AG09319 (cell line): ENCODE measurements at regions not wholly inside any gene's neighbourhood (a gene's known extent, or its start where the extent isn't known, plus 50 kb on each side); places are given as distances from the start of the nearest gene placed in this dataset.

Source experiments
- DNase-seq: peaks from one replicate; pipeline ENCODE4 v3.0.0-alpha.2; 2010; ENCODE audit warnings: low read depth; ENCODE audit errors: extremely low read depth
- TF ChIP-seq, protein P1 (sequence below): IDR thresholded peaks from 2 replicates; pipeline ENCODE4 v1.5.1; 2011; ENCODE audit warnings: low read depth, mild to moderate bottlenecking, inconsistent platforms, low read length, moderate library complexity

DNA sequence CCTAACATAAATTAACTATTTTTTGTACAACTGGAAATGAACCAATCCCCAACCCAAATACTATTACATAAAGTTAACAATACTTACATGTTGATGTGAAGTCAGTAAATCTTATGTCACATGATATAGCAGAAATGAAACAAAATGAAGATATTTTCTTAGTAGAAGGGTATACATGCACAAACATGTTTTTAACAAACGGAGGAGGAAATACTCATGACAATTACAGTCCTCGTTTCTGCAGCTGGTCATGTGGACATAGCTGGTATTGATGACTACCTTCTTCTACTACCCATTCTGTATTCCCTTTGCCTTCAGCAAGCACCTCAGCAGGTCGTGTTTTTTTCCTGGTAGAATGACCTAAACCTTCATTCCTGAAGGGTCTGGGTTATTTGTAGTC is 252.3 kb downstream of the HTR7 start:
- DNase-seq = no peak
- TF ChIP-seq, protein P1, sequence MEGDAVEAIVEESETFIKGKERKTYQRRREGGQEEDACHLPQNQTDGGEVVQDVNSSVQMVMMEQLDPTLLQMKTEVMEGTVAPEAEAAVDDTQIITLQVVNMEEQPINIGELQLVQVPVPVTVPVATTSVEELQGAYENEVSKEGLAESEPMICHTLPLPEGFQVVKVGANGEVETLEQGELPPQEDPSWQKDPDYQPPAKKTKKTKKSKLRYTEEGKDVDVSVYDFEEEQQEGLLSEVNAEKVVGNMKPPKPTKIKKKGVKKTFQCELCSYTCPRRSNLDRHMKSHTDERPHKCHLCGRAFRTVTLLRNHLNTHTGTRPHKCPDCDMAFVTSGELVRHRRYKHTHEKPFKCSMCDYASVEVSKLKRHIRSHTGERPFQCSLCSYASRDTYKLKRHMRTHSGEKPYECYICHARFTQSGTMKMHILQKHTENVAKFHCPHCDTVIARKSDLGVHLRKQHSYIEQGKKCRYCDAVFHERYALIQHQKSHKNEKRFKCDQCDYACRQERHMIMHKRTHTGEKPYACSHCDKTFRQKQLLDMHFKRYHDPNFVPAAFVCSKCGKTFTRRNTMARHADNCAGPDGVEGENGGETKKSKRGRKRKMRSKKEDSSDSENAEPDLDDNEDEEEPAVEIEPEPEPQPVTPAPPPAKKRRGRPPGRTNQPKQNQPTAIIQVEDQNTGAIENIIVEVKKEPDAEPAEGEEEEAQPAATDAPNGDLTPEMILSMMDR = no peak

DNA sequence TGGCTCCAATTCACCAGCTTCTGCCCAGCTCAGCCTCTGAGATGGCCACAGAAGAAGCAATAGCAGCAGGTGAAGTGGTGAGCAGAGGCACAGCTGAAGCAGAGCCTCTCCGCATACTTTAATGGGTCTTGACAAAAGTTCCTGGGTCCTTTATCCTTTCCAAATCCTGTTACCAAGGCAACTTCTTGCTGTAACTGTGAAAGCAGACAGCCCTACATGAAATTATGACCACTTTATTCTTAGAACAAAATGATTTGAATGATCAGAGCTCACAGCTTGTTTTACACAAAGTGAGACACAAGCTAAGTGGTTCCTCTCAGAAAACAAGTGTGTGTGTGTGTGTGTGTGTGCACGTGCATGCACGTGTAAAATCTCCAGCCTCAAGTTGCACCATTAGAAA is 245.6 kb downstream of the HTR7 start:
- DNase-seq = no peak
- TF ChIP-seq, protein P1 = no peak

DNA sequence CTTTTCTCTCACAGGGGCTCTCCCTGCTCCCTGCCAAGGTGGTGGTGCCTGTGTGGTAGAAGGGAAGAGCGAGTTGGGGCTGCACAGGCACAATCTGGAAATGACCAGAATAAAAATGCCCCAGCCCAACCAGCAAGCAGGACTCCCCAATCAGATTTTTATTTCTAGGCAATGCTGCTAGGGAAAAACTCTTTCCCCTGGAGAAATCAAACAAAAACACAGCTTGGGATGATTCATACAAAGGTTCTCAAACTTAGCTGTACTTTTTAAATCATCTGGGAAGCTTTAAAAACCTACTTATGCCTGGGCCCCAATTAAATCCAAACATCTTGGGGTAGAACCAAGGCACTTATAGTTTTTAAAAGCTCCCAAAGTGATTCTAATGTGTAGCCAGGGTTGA is 243.2 kb downstream of the HTR7 start:
- TF ChIP-seq, protein P1 = no peak
- no peak for DNase-seq

DNA sequence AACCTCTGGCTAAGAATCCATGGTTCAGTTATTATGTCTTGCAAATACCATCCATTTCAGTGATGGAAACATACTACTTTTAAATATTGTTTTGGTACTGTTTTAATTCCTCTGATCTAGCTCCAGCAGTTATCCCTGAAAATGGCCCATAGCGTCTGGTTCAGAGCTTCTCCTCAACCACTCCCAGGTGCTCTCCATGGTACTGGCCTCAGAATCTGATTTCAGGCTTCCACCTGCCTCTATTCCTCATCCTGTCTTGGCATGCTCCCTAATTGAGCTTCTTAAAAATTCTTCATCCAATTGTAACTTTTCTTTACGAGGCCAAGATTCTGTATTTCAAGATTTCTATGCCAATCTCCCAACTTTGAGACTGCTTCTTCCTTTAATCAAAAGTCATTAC is 236.3 kb downstream of the HTR7 start:
- DNase-seq = no peak
- TF ChIP-seq, protein P1 = no peak

DNA sequence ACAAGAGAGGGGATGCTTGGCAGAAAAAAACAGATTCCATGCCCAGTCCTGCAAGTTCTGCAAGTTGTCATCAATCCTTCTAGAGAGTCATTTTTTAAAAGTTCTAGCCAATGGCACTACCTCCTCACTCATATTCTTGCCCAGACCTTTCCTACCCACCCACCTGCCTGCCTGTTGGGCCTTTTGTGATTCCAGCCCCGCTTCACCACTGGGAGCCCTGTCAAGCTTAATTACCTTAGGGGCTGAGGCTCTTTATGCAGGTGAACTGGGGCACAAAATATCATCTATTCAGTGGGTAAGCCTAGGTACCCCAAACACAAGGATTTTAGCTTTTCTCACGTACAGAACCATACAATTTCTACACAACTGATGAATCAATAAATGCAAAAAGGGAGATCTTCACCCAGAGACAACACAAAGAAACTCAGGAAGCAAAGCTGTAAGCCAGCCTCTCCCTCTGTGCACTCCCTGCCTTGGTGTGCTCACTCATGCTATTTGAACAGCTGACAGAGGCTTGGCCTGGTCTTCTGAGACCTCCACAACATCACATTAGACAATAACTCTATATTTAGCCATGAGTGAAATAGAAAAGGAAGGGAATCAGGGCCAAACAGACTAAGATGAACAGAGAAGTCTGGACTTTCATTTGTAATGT is 222.6 kb downstream of the HTR7 start:
- TF ChIP-seq, protein P1 = no peak
- DNase-seq = no peak

DNA sequence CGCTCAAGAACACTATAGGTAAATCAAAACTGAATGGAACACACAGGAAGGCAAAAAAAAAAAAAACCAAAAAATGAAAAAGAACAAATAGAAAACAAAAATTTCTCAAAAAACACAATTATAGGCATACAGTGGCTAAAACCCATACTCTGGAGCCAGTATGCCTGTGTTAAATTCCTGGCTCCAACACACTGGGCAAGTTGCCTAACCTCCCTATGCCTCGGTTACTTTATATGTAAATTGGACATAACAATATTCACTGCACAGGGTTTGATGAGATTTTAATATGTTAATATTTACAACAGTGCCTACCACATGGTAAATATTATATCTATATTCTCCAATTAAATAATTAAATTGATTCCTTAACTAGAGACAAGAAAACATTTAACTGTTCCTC is 217.1 kb downstream of the HTR7 start:
- TF ChIP-seq, protein P1 = no peak
- no peak for DNase-seq

DNA sequence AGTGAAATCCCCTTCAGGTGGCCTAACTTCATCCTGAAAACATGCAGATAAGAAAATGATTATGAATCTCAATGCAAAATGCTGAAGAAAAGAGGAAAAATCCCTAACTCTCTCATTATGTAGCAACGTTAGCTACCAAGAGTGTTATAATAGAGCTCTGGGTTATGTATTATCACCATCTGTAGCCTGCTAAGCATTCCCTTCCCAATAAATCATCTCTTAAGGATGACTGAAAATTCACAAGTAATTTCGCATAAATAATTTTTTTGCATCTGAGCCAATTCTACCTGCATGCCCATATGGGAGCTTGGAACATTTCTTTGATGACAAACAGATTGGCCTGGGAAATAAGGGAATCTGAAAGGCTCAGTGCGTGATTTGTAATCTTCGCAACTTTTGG is 216.1 kb downstream of the HTR7 start:
- TF ChIP-seq, protein P1 = no peak
- no peak for DNase-seq
